ENCODE measurements at regions not wholly inside any gene's neighbourhood (a gene's known extent, or its start where the extent isn't known, plus 50 kb on each side); places are given as distances from the start of the nearest gene placed in this dataset.

GRCh38 chrX:112536544-112536943, 143.2 kb downstream of the LHFPL1 start:
- H2AFZ ChIP-seq (ENCODE audit: control insufficient read depth, low read length): no peak overlapping the region
- no peak overlapping the region for H3K9ac ChIP-seq (ENCODE audit: control insufficient read depth, extremely low read depth, insufficient read depth, low read length)
- FAIRE-seq (no peak), DNase-seq (ENCODE audit: low read depth, low spot score) (no peak)
- H3K4me2 ChIP-seq (ENCODE audit: control insufficient read depth, extremely low read depth, insufficient read depth, low read depth, low read length): no peak overlapping the region
- no peaks in the 10 kb centered on the region for H3K4me1 ChIP-seq (ENCODE audit: control insufficient read depth, extremely low read depth, insufficient read depth, low read length)
- H4K20me1 ChIP-seq (ENCODE audit: control insufficient read depth, extremely low read depth, insufficient read depth, low read length): no peaks in the 10 kb centered on the region
- H3K27me3 ChIP-seq (ENCODE audit: control insufficient read depth, extremely low read depth, insufficient read depth, low read length): no peaks in the 10 kb centered on the region
- TF ChIP-seq EZH2 (IDR thresholded peaks at IDR 0.05; ENCODE audit: low read length) (no peak), CTCF (optimal IDR thresholded peaks at IDR 0.05 in 1 of 3, IDR thresholded peaks at IDR 0.05 in 1 of 3, conservative IDR thresholded peaks at IDR 0.05 in 1 of 3; ENCODE audit: extremely low read depth in 1 of 3, insufficient read depth in 2 of 3, low read length in 3 of 3) (no peak)
- no peak overlapping the region for H3K27ac ChIP-seq (ENCODE audit: control insufficient read depth, insufficient read depth, low read length)
- dilution Hi-C loops (cut with MboI; ENCODE audit: extremely low pct_ligation_motif_present, low sequenced_read_pairs): no loop called here
- H3K36me3 ChIP-seq (ENCODE audit: control insufficient read depth in 2 of 2, extremely low read depth in 1 of 2, insufficient read depth in 2 of 2, low read length in 2 of 2): no peaks in the 10 kb centered on the region
- no peaks in the 10 kb centered on the region for H3K79me2 ChIP-seq (ENCODE audit: control insufficient read depth, insufficient read depth, low read length)
- no peaks in the 10 kb centered on the region for H3K9me1 ChIP-seq (ENCODE audit: control insufficient read depth, extremely low read depth, insufficient read depth, low read length)
- H3K9me3 ChIP-seq (ENCODE audit: control insufficient read depth, low read depth, low read length): no peaks in the 10 kb centered on the region
- no peak overlapping the region for H3K4me3 ChIP-seq (ENCODE audit: control insufficient read depth in 2 of 3, extremely low read depth in 1 of 3, insufficient read depth in 2 of 3, low read depth in 1 of 3, low read length in 3 of 3)

GRCh38 chrX:112527903-112528302, 151.8 kb downstream of the LHFPL1 start:
- H3K79me2 ChIP-seq (ENCODE audit: control insufficient read depth, insufficient read depth, low read length): no peaks in the 10 kb centered on the region
- H3K9ac ChIP-seq (ENCODE audit: control insufficient read depth, extremely low read depth, insufficient read depth, low read length): no peak overlapping the region
- H3K4me3 ChIP-seq (ENCODE audit: control insufficient read depth in 2 of 3, extremely low read depth in 1 of 3, insufficient read depth in 2 of 3, low read depth in 1 of 3, low read length in 3 of 3): no peak overlapping the region
- H3K4me1 ChIP-seq (ENCODE audit: control insufficient read depth, extremely low read depth, insufficient read depth, low read length): no peaks in the 10 kb centered on the region
- H3K27ac ChIP-seq (ENCODE audit: control insufficient read depth, insufficient read depth, low read length): no peak overlapping the region
- DNase-seq (ENCODE audit: low read depth, low spot score) (no peak), FAIRE-seq (no peak)
- no peak overlapping the region for H3K4me2 ChIP-seq (ENCODE audit: control insufficient read depth, extremely low read depth, insufficient read depth, low read depth, low read length)
- dilution Hi-C loops (cut with MboI; ENCODE audit: extremely low pct_ligation_motif_present, low sequenced_read_pairs): no loop called here
- H2AFZ ChIP-seq (ENCODE audit: control insufficient read depth, low read length): no peak overlapping the region
- H3K9me3 ChIP-seq (ENCODE audit: control insufficient read depth, low read depth, low read length): no peaks in the 10 kb centered on the region
- no peaks in the 10 kb centered on the region for H3K27me3 ChIP-seq (ENCODE audit: control insufficient read depth, extremely low read depth, insufficient read depth, low read length)
- no peaks in the 10 kb centered on the region for H3K36me3 ChIP-seq (ENCODE audit: control insufficient read depth in 2 of 2, extremely low read depth in 1 of 2, insufficient read depth in 2 of 2, low read length in 2 of 2)
- no peaks in the 10 kb centered on the region for H4K20me1 ChIP-seq (ENCODE audit: control insufficient read depth, extremely low read depth, insufficient read depth, low read length)
- TF ChIP-seq EZH2 (IDR thresholded peaks at IDR 0.05; ENCODE audit: low read length) (no peak), CTCF (optimal IDR thresholded peaks at IDR 0.05 in 1 of 3, IDR thresholded peaks at IDR 0.05 in 1 of 3, conservative IDR thresholded peaks at IDR 0.05 in 1 of 3; ENCODE audit: extremely low read depth in 1 of 3, insufficient read depth in 2 of 3, low read length in 3 of 3) (no peak)
- H3K9me1 ChIP-seq (ENCODE audit: control insufficient read depth, extremely low read depth, insufficient read depth, low read length): no peaks in the 10 kb centered on the region

All from keratinocyte (primary cell).